Calu3 (cell line): ENCODE measurements at regions not wholly inside any gene's neighbourhood (a gene's known extent, or its start where the extent isn't known, plus 50 kb on each side); places are given as distances from the start of the nearest gene placed in this dataset.

Experiments
- BruUV-seq: library from RNA; stranded (reverse); fragments of 400-500 nt; replicated peaks from 2 replicates; lab custom pipeline; 2021; lab: Mats Ljungman, UMichigan
- CTCF ChIA-PET: fragments of 300-600 bp; sonication (Branson Sonifier 250); formaldehyde crosslinking; loops from one replicate; lab custom pipeline; 2022; ENCODE audit warnings: antibody characterized with exemption; lab: Charles Lee
- DNase-seq: peaks from one replicate; pipeline ENCODE4 v3.0.0; 2022
- H3K27ac Mint-ChIP-seq: one replicate; pipeline ENCODE4 v1.8.0; 2022; ENCODE audit warnings: mixed read lengths; ENCODE audit not compliant: unreplicated experiment
- H3K27me3 Mint-ChIP-seq: one replicate; pipeline ENCODE4 v1.8.0; 2022; ENCODE audit warnings: mixed read lengths; ENCODE audit not compliant: unreplicated experiment
- H3K36me3 Mint-ChIP-seq: one replicate; pipeline ENCODE4 v1.8.0; 2022; ENCODE audit warnings: mild to moderate bottlenecking, moderate library complexity, mixed read lengths; ENCODE audit not compliant: insufficient read depth, unreplicated experiment
- H3K4me1 Mint-ChIP-seq: one replicate; pipeline ENCODE4 v1.8.0; 2022; ENCODE audit warnings: mild to moderate bottlenecking, low read depth, mixed read lengths; ENCODE audit not compliant: unreplicated experiment
- H3K4me3 Mint-ChIP-seq: one replicate; pipeline ENCODE4 v1.8.0; 2022; ENCODE audit warnings: mild to moderate bottlenecking, low read depth, moderate library complexity, mixed read lengths; ENCODE audit not compliant: unreplicated experiment
- H3K9me3 Mint-ChIP-seq: one replicate; pipeline ENCODE4 v1.8.0; 2022; ENCODE audit warnings: low read depth, mixed read lengths; ENCODE audit not compliant: unreplicated experiment
- CTCF ChIP-seq: fragments of 200-600 bp; IDR thresholded peaks from one replicate; pipeline ENCODE4 v1.8.0; 2022; ENCODE audit warnings: antibody characterized with exemption; ENCODE audit not compliant: unreplicated experiment
- intact Hi-C: fragments of 100-400 bp; cut with micrococcal nuclease; formaldehyde crosslinking; loops from one replicate; pipeline ENCODE4 v1.10.0; 2022; ENCODE audit not compliant: unreplicated experiment

GRCh38 chr1:217191441-217191840 is 439.4 kb downstream of the GPATCH2 start:
- H3K4me1 Mint-ChIP-seq: no peaks in the 10 kb centered on the region
- no peak overlapping the region for H3K4me3 Mint-ChIP-seq
- CTCF ChIA-PET: no interaction called here
- intact Hi-C loops: no loop called here
- no peak for TF ChIP-seq CTCF
- no peaks in the 10 kb centered on the region for H3K36me3 Mint-ChIP-seq
- H3K27ac Mint-ChIP-seq: no peak overlapping the region
- no peaks in the 10 kb centered on the region for H3K27me3 Mint-ChIP-seq
- no peak for DNase-seq
- no TSS peak for BruUV-seq
- H3K9me3 Mint-ChIP-seq: peaks cover 3% of the 10 kb centered on the region

GRCh38 chr1:217190359-217190758 is 440.5 kb downstream of the GPATCH2 start:
- DNase-seq: no peak
- H3K4me3 Mint-ChIP-seq: no peak overlapping the region
- H3K36me3 Mint-ChIP-seq: no peaks in the 10 kb centered on the region
- H3K4me1 Mint-ChIP-seq: no peaks in the 10 kb centered on the region
- H3K27me3 Mint-ChIP-seq: no peaks in the 10 kb centered on the region
- CTCF ChIA-PET: no interaction called here
- peaks cover 3% of the 10 kb centered on the region for H3K9me3 Mint-ChIP-seq
- BruUV-seq: no TSS peak
- no peak for TF ChIP-seq CTCF
- H3K27ac Mint-ChIP-seq: no peak overlapping the region
- intact Hi-C loops: no loop called here

- no peak for TF ChIP-seq CTCF
- CTCF ChIA-PET: no interaction called here
- no peaks in the 10 kb centered on the region for H3K36me3 Mint-ChIP-seq
- no peak for DNase-seq
- peaks cover 3% of the 10 kb centered on the region for H3K9me3 Mint-ChIP-seq
- H3K4me3 Mint-ChIP-seq: no peak overlapping the region
- intact Hi-C loops: no loop called here
- no peak overlapping the region for H3K27ac Mint-ChIP-seq
- BruUV-seq: no TSS peak
- H3K4me1 Mint-ChIP-seq: no peaks in the 10 kb centered on the region
- no peaks in the 10 kb centered on the region for H3K27me3 Mint-ChIP-seq
These were observed 441.5 kb downstream of the GPATCH2 start for GRCh38 chr1:217189362-217189761.

- intact Hi-C loops: no loop called here
- Mint-ChIP-seq H3K4me1 (no peaks in the 10 kb centered on the region), H3K9me3 (peaks cover 3% of the 10 kb centered on the region), H3K27me3 (no peaks in the 10 kb centered on the region), H3K4me3 (no peak overlapping the region), H3K27ac (no peak overlapping the region), H3K36me3 (no peaks in the 10 kb centered on the region)
- CTCF ChIA-PET: interaction anchor here (0.5 kb wide), 1 partner anchor 103 kb away, joined by 4 read pairs; no protein-coding TSS in a partner anchor
- DNase-seq: no peak
- no peak for TF ChIP-seq CTCF
- no TSS peak for BruUV-seq
These were observed 442.3 kb downstream of the GPATCH2 start for GRCh38 chr1:217188280-217189237.
